GM21717 (cell line): ENCODE measurements at regions not wholly inside any gene's neighbourhood (a gene's known extent, or its start where the extent isn't known, plus 50 kb on each side); places are given as distances from the start of the nearest gene placed in this dataset.

Source experiments
- ATAC-seq: cut with Tn5 transposase; IDR thresholded peaks from one replicate; pipeline ENCODE4 v1.9.1; 2021; ENCODE audit warnings: mild to moderate bottlenecking, moderate library complexity; ENCODE audit not compliant: unreplicated experiment

GRCh38 chr18:43635397-43635796 lies 358.1 kb upstream of the SYT4 start:
- no peak for ATAC-seq

- ATAC-seq = no peak
Measured at GRCh38 chr18:43642727-43643330, 365.5 kb upstream of the SYT4 start.

GRCh38 chr18:43648002-43648401 lies 370.7 kb upstream of the SYT4 start:
- ATAC-seq = no peak

GRCh38 chr18:43649649-43650357 lies 372.5 kb upstream of the SYT4 start:
- ATAC-seq = no peak

GRCh38 chr18:43650426-43650825 lies 373.1 kb upstream of the SYT4 start:
- ATAC-seq = no peak

- no peak for ATAC-seq
Measured at GRCh38 chr18:43651057-43651456, 373.8 kb upstream of the SYT4 start.

- ATAC-seq = no peak
Measured at GRCh38 chr18:43656547-43656946, 379.3 kb upstream of the SYT4 start.

- no peak for ATAC-seq
Measured at GRCh38 chr18:43661570-43661969, 384.3 kb upstream of the SYT4 start.

GRCh38 chr18:43662657-43663056 lies 385.4 kb upstream of the SYT4 start:
- no peak for ATAC-seq

- no peak for ATAC-seq
Measured at GRCh38 chr18:43663159-43663558, 385.9 kb upstream of the SYT4 start.

- no peak for ATAC-seq
Measured at GRCh38 chr18:43664487-43665008, 387.3 kb upstream of the SYT4 start.

GRCh38 chr18:43665105-43665788 lies 388.0 kb upstream of the SYT4 start:
- no peak for ATAC-seq

- no peak for ATAC-seq
Measured at GRCh38 chr18:43668866-43669265, 391.6 kb upstream of the SYT4 start.

- ATAC-seq = no peak
Measured at GRCh38 chr18:43671431-43671830, 394.1 kb upstream of the SYT4 start.

GRCh38 chr18:43680096-43680495 lies 402.8 kb upstream of the SYT4 start:
- no peak for ATAC-seq

- ATAC-seq = no peak
Measured at GRCh38 chr18:43681661-43682060, 404.4 kb upstream of the SYT4 start.

- no peak for ATAC-seq
Measured at GRCh38 chr18:43682196-43682595, 404.9 kb upstream of the SYT4 start.

GRCh38 chr18:43686709-43687108 lies 409.4 kb upstream of the SYT4 start:
- no peak for ATAC-seq

- ATAC-seq = no peak
Measured at GRCh38 chr18:43692099-43692690, 414.9 kb upstream of the SYT4 start.

- ATAC-seq = no peak
Measured at GRCh38 chr18:43702399-43702798, 425.1 kb upstream of the SYT4 start.

- no peak for ATAC-seq
Measured at GRCh38 chr18:43703050-43703449, 425.8 kb upstream of the SYT4 start.

- ATAC-seq = no peak
Measured at GRCh38 chr18:43705850-43706249, 428.6 kb upstream of the SYT4 start.
